Skeletal muscle cell (primary cell): ENCODE measurements at regions not wholly inside any gene's neighbourhood (a gene's known extent, or its start where the extent isn't known, plus 50 kb on each side); places are given as distances from the start of the nearest gene placed in this dataset.
"Not testable (repeated sequence)": the region's sequence is repeated elsewhere in the genome, so short reads cannot be mapped to it uniquely, and the experiment has no call there.

Experiments
- DNase-seq: peaks from one replicate; pipeline ENCODE4 v3.0.0-alpha.2; 2010; ENCODE audit warnings: low read depth
- H3K4me3 ChIP-seq: 2 replicates; pipeline ENCODE4 v1.5.1; 2011; ENCODE audit warnings: low read depth, mild to moderate bottlenecking, control low read depth, low read length, moderate library complexity

- no peak for DNase-seq
Measured at GRCh38 chr5:58314356-58315210, 145.3 kb downstream of the PLK2 start.

GRCh38 chr5:58312299-58312698 is 147.6 kb downstream of the PLK2 start:
- no peak for DNase-seq

More at GRCh38 chr5:58314356-58315210, 145.3 kb downstream of the PLK2 start:
- no peak overlapping the region for H3K4me3 ChIP-seq

GRCh38 chr5:58311526-58311925 is 148.4 kb downstream of the PLK2 start:
- H3K4me3 ChIP-seq, result no peak overlapping the region
- no peak for DNase-seq

More at GRCh38 chr5:58312299-58312698, 147.6 kb downstream of the PLK2 start:
- H3K4me3 ChIP-seq, result no peak overlapping the region

- not testable (repeated sequence) for DNase-seq
Measured at GRCh38 chr5:58308384-58308783, 151.5 kb downstream of the PLK2 start.

GRCh38 chr5:58300346-58300895 is 159.5 kb downstream of the PLK2 start:
- DNase-seq, result no peak
- H3K4me3 ChIP-seq, result no peak overlapping the region

More at GRCh38 chr5:58308384-58308783, 151.5 kb downstream of the PLK2 start:
- H3K4me3 ChIP-seq, result not testable (repeated sequence)

GRCh38 chr5:58299256-58299655 is 160.6 kb downstream of the PLK2 start:
- DNase-seq, result no peak

GRCh38 chr5:58294598-58295305 is 165.1 kb downstream of the PLK2 start:
- DNase-seq, result no peak

More at GRCh38 chr5:58299256-58299655, 160.6 kb downstream of the PLK2 start:
- no peak overlapping the region for H3K4me3 ChIP-seq

GRCh38 chr5:58288275-58288674 is 171.6 kb downstream of the PLK2 start:
- H3K4me3 ChIP-seq, DNase-seq: not testable (repeated sequence)

More at GRCh38 chr5:58294598-58295305, 165.1 kb downstream of the PLK2 start:
- no peak overlapping the region for H3K4me3 ChIP-seq

- no peak for DNase-seq
- no peak overlapping the region for H3K4me3 ChIP-seq
Measured at GRCh38 chr5:58286741-58287140, 173.1 kb downstream of the PLK2 start.

- no peak for DNase-seq
- no peak overlapping the region for H3K4me3 ChIP-seq
Measured at GRCh38 chr5:58285900-58286299, 174.0 kb downstream of the PLK2 start.

GRCh38 chr5:58284886-58285285 is 175.0 kb downstream of the PLK2 start:
- H3K4me3 ChIP-seq, result no peak overlapping the region
- DNase-seq, result no peak

- no peak for DNase-seq
- H3K4me3 ChIP-seq, result no peak overlapping the region
Measured at GRCh38 chr5:58281189-58281588, 178.7 kb downstream of the PLK2 start.

- no peak overlapping the region for H3K4me3 ChIP-seq
- DNase-seq, result no peak
Measured at GRCh38 chr5:58279259-58279658, 180.6 kb downstream of the PLK2 start.

- DNase-seq, result no peak
- no peak overlapping the region for H3K4me3 ChIP-seq
Measured at GRCh38 chr5:58276431-58276830, 183.5 kb downstream of the PLK2 start.

GRCh38 chr5:58275516-58275915 is 184.4 kb downstream of the PLK2 start:
- no peak overlapping the region for H3K4me3 ChIP-seq
- no peak for DNase-seq

- H3K4me3 ChIP-seq, result no peak overlapping the region
- no peak for DNase-seq
Measured at GRCh38 chr5:58274191-58274590, 185.7 kb downstream of the PLK2 start.

GRCh38 chr5:58273711-58274110 is 186.2 kb downstream of the PLK2 start:
- DNase-seq, result no peak
- H3K4me3 ChIP-seq, result no peak overlapping the region

GRCh38 chr5:58268268-58268667 is 191.6 kb downstream of the PLK2 start:
- no peak for DNase-seq
- H3K4me3 ChIP-seq, result no peak overlapping the region

GRCh38 chr5:58266402-58266801 is 193.5 kb downstream of the PLK2 start:
- H3K4me3 ChIP-seq, result no peak overlapping the region
- no peak for DNase-seq

- no peak overlapping the region for H3K4me3 ChIP-seq
- no peak for DNase-seq
Measured at GRCh38 chr5:58265246-58265930, 194.5 kb downstream of the PLK2 start.
